ENCODE measurements at regions not wholly inside any gene's neighbourhood (a gene's known extent, or its start where the extent isn't known, plus 50 kb on each side); places are given as distances from the start of the nearest gene placed in this dataset.

- no peak for TF ChIP-seq ATF2 (IDR thresholded peaks at IDR 0.05; ENCODE audit: low read length)
- no peak for TF ChIP-seq POLR2A (IDR thresholded peaks at IDR 0.05; ENCODE audit: control extremely low read depth in 1 of 2, low read depth in 2 of 2, low read length in 2 of 2)
- no peak for TF ChIP-seq RAD21 (IDR thresholded peaks at IDR 0.05 in 1 of 2, conservative IDR thresholded peaks at IDR 0.05 in 1 of 2; ENCODE audit: low read depth in 2 of 2, low read length in 2 of 2)
- TF ChIP-seq CTCF (IDR thresholded peaks at IDR 0.05; ENCODE audit: control extremely low read depth in 1 of 3, insufficient read depth in 1 of 3, low read depth in 1 of 3, low read length in 3 of 3) = no peak
- TF ChIP-seq YY1 (IDR thresholded peaks at IDR 0.05; ENCODE audit: low read depth, low read length) = no peak
- TF ChIP-seq POLR2AphosphoS5 (IDR thresholded peaks at IDR 0.05; ENCODE audit: low read depth, low read length) = no peak
- no peak for TF ChIP-seq TBP (IDR thresholded peaks at IDR 0.05; ENCODE audit: low read depth, low read length)
- TF ChIP-seq CBX5 (IDR thresholded peaks at IDR 0.05; ENCODE audit: low read depth, low read length) = no peak
- no peak for TF ChIP-seq E2F6 (IDR thresholded peaks at IDR 0.05)
- TF ChIP-seq SUZ12 (IDR thresholded peaks at IDR 0.05; ENCODE audit: low read length) = no peak
These were observed 263.3 kb upstream of the UGT8 start for GRCh38 chr4:114335339-114335738.

Data from H1 (cell line).